H1 (cell line): ENCODE measurements at regions not wholly inside any gene's neighbourhood (a gene's known extent, or its start where the extent isn't known, plus 50 kb on each side); places are given as distances from the start of the nearest gene placed in this dataset.

Experiments used
- CTCF ChIA-PET: fragments of 300-600 bp; sonication (Branson Sonifier 250); formaldehyde crosslinking; loops from one replicate; lab custom pipeline; 2021; ENCODE audit not compliant: partially characterized antibody; lab: Charles Lee
- POLR2A ChIA-PET: fragments of 300-600 bp; sonication (Branson Sonifier 250); formaldehyde crosslinking; loops from one replicate; lab custom pipeline; 2021; ENCODE audit warnings: inconsistent platforms; ENCODE audit not compliant: partially characterized antibody; lab: Charles Lee
- DNase-seq, 2 experiments: peaks; one replicate each; pipeline versions ENCODE4 v3.0.0 to v3.0.0-alpha.2; 2010 to 2022; ENCODE audit warnings: low spot score in 2 of 2, low read depth in 1 of 2, mixed read lengths in 1 of 2
- FAIRE-seq: peaks from 2 replicates; lab custom pipeline; 2011; peaks lifted over from hg19 to GRCh38; lab: Jason Lieb, UNC
- H2AFZ ChIP-seq: 2 replicates; pipeline ENCODE4 v1.8.1; 2012; ENCODE audit warnings: low read length, inconsistent platforms
- H2AK5ac ChIP-seq: 2 replicates; pipeline ENCODE4 v1.6.1; 2013; ENCODE audit warnings: low read depth, low read length
- H2BK120ac ChIP-seq: replicated peaks from 2 replicates; pipeline ENCODE3; 2013; ENCODE audit warnings: low read depth, low read length, inconsistent platforms
- H2BK12ac ChIP-seq: 2 replicates; pipeline ENCODE4 v1.6.1; 2013; ENCODE audit warnings: low read depth, low read length
- H2BK15ac ChIP-seq: 2 replicates; pipeline ENCODE4 v1.6.1; 2013; ENCODE audit warnings: low read length
- H2BK20ac ChIP-seq: 2 replicates; pipeline ENCODE4 v1.6.1; 2013; ENCODE audit warnings: low read length
- H2BK5ac ChIP-seq: 2 replicates; pipeline ENCODE4 v1.6.1; 2013; ENCODE audit warnings: low read depth, low read length
- H3K14ac ChIP-seq: 2 replicates; pipeline ENCODE4 v1.6.1; 2013; ENCODE audit warnings: inconsistent platforms; ENCODE audit not compliant: insufficient read length
- H3K18ac ChIP-seq: 2 replicates; pipeline ENCODE4 v1.6.1; 2013; ENCODE audit warnings: low read length; ENCODE audit errors: extremely low read depth
- H3K23ac ChIP-seq: 2 replicates; pipeline ENCODE4 v1.6.1; 2013; ENCODE audit warnings: inconsistent platforms; ENCODE audit not compliant: insufficient read length
- H3K23me2 ChIP-seq: 2 replicates; pipeline ENCODE4 v1.6.1; 2013; ENCODE audit warnings: low read depth, low read length
- H3K27ac ChIP-seq: 2 replicates; pipeline ENCODE4 v1.6.1; 2011; ENCODE audit warnings: low read depth, low read length, inconsistent platforms
- H3K27me3 ChIP-seq, 4 experiments: replicated peaks in 1 of 4; 1 replicate in 1 of 4; 2 replicates in 3 of 4; pipeline versions ENCODE4 v1.6.1 to v1.8.1; 2011 to 2013; ENCODE audit warnings: low read length in 3 of 4, mild to moderate bottlenecking in 3 of 4, inconsistent platforms in 2 of 4, mixed read lengths in 2 of 4, moderate library complexity in 1 of 4; ENCODE audit not compliant: control insufficient read depth in 3 of 4, insufficient read depth in 3 of 4; ENCODE audit errors: extremely low read depth in 1 of 4
- H3K36me3 ChIP-seq, 4 experiments: 2 replicates each; pipeline versions ENCODE4 v1.6.1 to v1.8.1; 2011 to 2013; ENCODE audit warnings: mild to moderate bottlenecking in 4 of 4, low read length in 3 of 4, moderate library complexity in 2 of 4, control low read depth in 1 of 4, inconsistent platforms in 1 of 4; ENCODE audit not compliant: insufficient read depth in 4 of 4, control insufficient read depth in 2 of 4
- H3K4ac ChIP-seq: replicated peaks from 2 replicates; pipeline ENCODE3; 2013; ENCODE audit warnings: low read length, low read depth, mixed read lengths, inconsistent platforms; ENCODE audit not compliant: insufficient read length
- H3K4me1 ChIP-seq, 4 experiments: replicated peaks in 1 of 4; 1 replicate in 1 of 4; 2 replicates in 3 of 4; pipeline versions ENCODE4 v1.6.1 to v1.8.1; 2011 to 2013; ENCODE audit warnings: low read length in 3 of 4, inconsistent platforms in 2 of 4, mixed read lengths in 1 of 4; ENCODE audit not compliant: insufficient read depth in 4 of 4, control insufficient read depth in 3 of 4
- H3K4me2 ChIP-seq, 2 experiments: 2 replicates each; pipeline versions ENCODE4 v1.6.1 to v1.8.1; 2011 to 2013; ENCODE audit warnings: low read depth in 2 of 2, low read length in 2 of 2, control low read depth in 1 of 2, inconsistent platforms in 1 of 2, mild to moderate bottlenecking in 1 of 2; ENCODE audit not compliant: insufficient read depth in 1 of 2
- H3K4me3 ChIP-seq, 4 experiments: fragments of 200-600, 300-600 bp in 1 of 4; sonication (generic), shearing (Covaris generic), sonication (Bioruptor Twin) in 1 of 4; 2 replicates each; pipeline versions ENCODE4 v1.5.1 to v1.8.1; 2011 to 2016; ENCODE audit warnings: low read length in 4 of 4, low read depth in 3 of 4, control low read depth in 2 of 4, inconsistent platforms in 2 of 4, mild to moderate bottlenecking in 2 of 4, mixed read lengths in 1 of 4, moderate library complexity in 1 of 4; ENCODE audit not compliant: insufficient read depth in 2 of 4; ENCODE audit errors: extremely low read depth in 1 of 4
- H3K56ac ChIP-seq: replicated peaks from 2 replicates; pipeline ENCODE3; 2013; ENCODE audit warnings: low read depth, mild to moderate bottlenecking, mixed read lengths, low read length, inconsistent platforms; ENCODE audit not compliant: insufficient read length
- H3K79me1 ChIP-seq: 2 replicates; pipeline ENCODE4 v1.6.1; 2013; ENCODE audit warnings: low read depth, low read length, control low read depth
- H3K79me2 ChIP-seq, 2 experiments: 2 replicates each; pipeline versions ENCODE4 v1.6.1 to v1.8.1; 2012 to 2013; ENCODE audit warnings: low read length in 2 of 2, mild to moderate bottlenecking in 2 of 2, inconsistent platforms in 1 of 2; ENCODE audit not compliant: insufficient read depth in 2 of 2, control insufficient read depth in 1 of 2
- H3K9ac ChIP-seq, 4 experiments: replicated peaks in 1 of 4; 1 replicate in 1 of 4; 2 replicates in 3 of 4; pipeline versions ENCODE4 v1.6.1 to v1.8.1; 2011 to 2013; ENCODE audit warnings: low read depth in 3 of 4, low read length in 3 of 4, control low read depth in 2 of 4, mild to moderate bottlenecking in 2 of 4, moderate library complexity in 2 of 4, inconsistent platforms in 1 of 4; ENCODE audit errors: extremely low read depth in 1 of 4
- H3K9me3 ChIP-seq, 2 experiments: 2 replicates each; pipeline versions ENCODE4 v1.6.1 to v1.8.1; 2012 to 2013; ENCODE audit warnings: mild to moderate bottlenecking in 2 of 2, moderate library complexity in 2 of 2, control low read depth in 1 of 2, inconsistent platforms in 1 of 2, low read depth in 1 of 2, low read length in 1 of 2, mixed read lengths in 1 of 2; ENCODE audit not compliant: insufficient read depth in 2 of 2
- H4K20me1 ChIP-seq, 2 experiments: replicated peaks in 1 of 2; 2 replicates each; pipeline versions ENCODE3 to v1.8.1; 2011 to 2013; ENCODE audit warnings: inconsistent platforms in 2 of 2, low read length in 2 of 2, mild to moderate bottlenecking in 1 of 2; ENCODE audit not compliant: insufficient read depth in 2 of 2, control insufficient read depth in 1 of 2
- H4K5ac ChIP-seq: 2 replicates; pipeline ENCODE4 v1.6.1; 2013; ENCODE audit warnings: low read length, low read depth, mixed read lengths, inconsistent platforms; ENCODE audit not compliant: insufficient read length
- H4K8ac ChIP-seq: 2 replicates; pipeline ENCODE4 v1.8.0; 2013; ENCODE audit warnings: mild to moderate bottlenecking, moderate library complexity, low read length, inconsistent platforms; ENCODE audit not compliant: insufficient read depth; ENCODE audit errors: extremely low read depth
- H4K91ac ChIP-seq: replicated peaks from 2 replicates; pipeline ENCODE3; 2013; ENCODE audit warnings: low read length, mixed read lengths, inconsistent platforms; ENCODE audit not compliant: insufficient read length
- EP300 ChIP-seq, 2 experiments: IDR thresholded peaks; 1 replicate in 1 of 2; 2 replicates in 1 of 2; pipeline ENCODE4 v1.6.1; 2011 to 2012; ENCODE audit warnings: low read depth in 2 of 2, low read length in 2 of 2, mild to moderate bottlenecking in 2 of 2, borderline replicate concordance in 1 of 2, inconsistent platforms in 1 of 2, moderate library complexity in 1 of 2
- NRF1 ChIP-seq: IDR thresholded peaks from 2 replicates; pipeline ENCODE4 v1.6.1; 2011; ENCODE audit warnings: mild to moderate bottlenecking, low read depth, low read length, improper control_type of control experiment
- RFX5 ChIP-seq: IDR thresholded peaks from 2 replicates; pipeline ENCODE4 v1.6.1; 2011; ENCODE audit warnings: low read depth, low read length, improper control_type of control experiment, borderline replicate concordance
- SAP30 ChIP-seq: fragments of 300-600 bp; sonication (generic); IDR thresholded peaks from 2 replicates; pipeline ENCODE4 v1.7.1; 2012; ENCODE audit warnings: low read length, moderate library complexity, mild to moderate bottlenecking, inconsistent platforms; ENCODE audit not compliant: insufficient read depth, insufficient replicate concordance
- SP2 ChIP-seq: IDR thresholded peaks from 2 replicates; pipeline ENCODE4 v1.6.1; 2012; ENCODE audit warnings: mild to moderate bottlenecking, low read length, inconsistent platforms
- WGBS, 2 experiments: shearing (Covaris generic) in 1 of 2; methylation state at CpG; one replicate each; pipeline versions ENCODE4 v1.1.6 to v1.1.7; 2013 to 2015; ENCODE audit warnings: low lambda C conversion rate in 2 of 2, mixed read lengths in 2 of 2, inconsistent platforms in 1 of 2, low coverage in 1 of 2, missing lambda C conversion rate in 1 of 2; ENCODE audit not compliant: insufficient replicate concordance in 2 of 2, insufficient coverage in 1 of 2, insufficient read length in 1 of 2; ENCODE audit errors: extremely low coverage in 1 of 2, missing lambda C conversion rate in 1 of 2; 5-methylcytosine and 5-hydroxymethylcytosine counted together

DNA sequence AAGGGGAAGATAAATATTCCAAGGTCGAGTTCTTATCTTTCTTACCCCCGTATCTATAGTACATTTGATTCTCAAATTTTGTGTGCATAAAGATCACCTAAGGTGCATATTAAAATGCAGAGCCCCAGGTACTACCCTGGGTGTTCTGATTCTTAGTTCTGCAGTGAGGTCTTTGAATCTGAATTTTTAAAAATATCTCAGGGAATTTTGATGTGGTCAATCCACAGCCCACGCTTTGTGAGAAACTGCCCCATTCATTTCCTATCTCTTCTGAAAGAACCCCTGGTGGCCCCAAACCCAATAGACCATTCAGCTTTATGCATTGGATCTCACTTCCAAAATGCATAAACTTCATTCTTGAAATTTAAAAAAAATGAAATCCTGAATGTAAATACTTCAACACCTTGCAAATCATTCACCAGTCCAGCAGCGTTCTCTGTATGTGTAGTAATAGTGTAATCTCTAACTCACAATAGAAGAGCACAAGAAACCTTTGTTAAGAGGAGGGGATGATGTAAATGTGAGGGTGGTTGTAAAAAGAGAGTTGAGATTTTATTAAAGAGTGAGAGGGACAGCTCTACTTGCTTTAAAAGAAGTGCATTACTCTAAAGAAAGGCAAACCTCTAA lies 108.8 kb upstream of the ZP4 start:
- H2BK15ac ChIP-seq, result no peak overlapping the region
- no peak overlapping the region for H3K56ac ChIP-seq
- H3K27ac ChIP-seq, result no peak overlapping the region
- DNase-seq (no peak), FAIRE-seq (no peak)
- no peak overlapping the region for H4K91ac ChIP-seq
- no peak overlapping the region for H2AK5ac ChIP-seq
- POLR2A ChIA-PET, result no interaction called here
- H3K23me2 ChIP-seq, result no peaks in the 10 kb centered on the region; the same call in 1 of the 2 replicates
- no peak overlapping the region for H3K14ac ChIP-seq
- no peak overlapping the region for H3K4ac ChIP-seq
- H3K9ac ChIP-seq, result no peak overlapping the region
- no peaks in the 10 kb centered on the region for H3K27me3 ChIP-seq
- no peak overlapping the region for H2BK5ac ChIP-seq
- no peak overlapping the region for H4K5ac ChIP-seq
- H3K23ac ChIP-seq, result no peak overlapping the region
- no peaks in the 10 kb centered on the region for H4K20me1 ChIP-seq
- H3K36me3 ChIP-seq, result no peaks in the 10 kb centered on the region
- no peaks in the 10 kb centered on the region for H3K79me2 ChIP-seq
- H3K79me1 ChIP-seq, result no peaks in the 10 kb centered on the region
- H2AFZ ChIP-seq, result no peak overlapping the region
- H3K18ac ChIP-seq, result no peak overlapping the region
- H3K4me3 ChIP-seq, result no peak overlapping the region
- no peak overlapping the region for H2BK12ac ChIP-seq
- no peak overlapping the region for H2BK20ac ChIP-seq
- no peak overlapping the region for H4K8ac ChIP-seq
- no peak overlapping the region for H3K4me2 ChIP-seq
- CTCF ChIA-PET, result no interaction called here
- no peak overlapping the region for H2BK120ac ChIP-seq
- 84% methylated on average over 4 of the region's 4 CpGs; no CpG with 5 or more reads in 1 of the 2 experiments for WGBS, 2 experiments
- peaks cover 0 to 3% (median 0%) of the 10 kb centered on the region in 4 experiments; a peak in 1 of 7 replicates for H3K4me1 ChIP-seq
- H3K9me3 ChIP-seq, result no peaks in the 10 kb centered on the region
- TF ChIP-seq EP300 (IDR thresholded peaks at IDR 0.05; ENCODE audit: borderline replicate concordance in 1 of 2, low read depth in 2 of 2, low read length in 2 of 2) (no peak), SAP30 (no peak), RFX5 (no peak), NRF1 (no peak), SP2 (no peak)
